ENCODE measurements at regions not wholly inside any gene's neighbourhood (a gene's known extent, or its start where the extent isn't known, plus 50 kb on each side); places are given as distances from the start of the nearest gene placed in this dataset.

- TF ChIP-seq CTCF (IDR thresholded peaks at IDR 0.05) (no peak), POLR2A (IDR thresholded peaks at IDR 0.05) (no peak)
These were observed 66.8 kb upstream of the COL13A1 start for GRCh38 chr10:69734797-69735468.

Data from right lobe of liver (tissue), 4 donors.